PC-9 (cell line): ENCODE measurements at regions not wholly inside any gene's neighbourhood (a gene's known extent, or its start where the extent isn't known, plus 50 kb on each side); places are given as distances from the start of the nearest gene placed in this dataset.

Experiments
- CTCF ChIP-seq: fragments of 200-600 bp; sonication (generic); conservative IDR thresholded peaks from 2 replicates; pipeline ENCODE4 v1.6.1; 2017; ENCODE audit warnings: mixed run types, antibody characterized with exemption, mild to moderate bottlenecking, moderate library complexity
- EZH2 ChIP-seq: fragments of 200-600 bp; sonication (generic); IDR thresholded peaks from 2 replicates; pipeline ENCODE4 v1.8.0; 2017; ENCODE audit warnings: antibody characterized with exemption, low read depth

DNA sequence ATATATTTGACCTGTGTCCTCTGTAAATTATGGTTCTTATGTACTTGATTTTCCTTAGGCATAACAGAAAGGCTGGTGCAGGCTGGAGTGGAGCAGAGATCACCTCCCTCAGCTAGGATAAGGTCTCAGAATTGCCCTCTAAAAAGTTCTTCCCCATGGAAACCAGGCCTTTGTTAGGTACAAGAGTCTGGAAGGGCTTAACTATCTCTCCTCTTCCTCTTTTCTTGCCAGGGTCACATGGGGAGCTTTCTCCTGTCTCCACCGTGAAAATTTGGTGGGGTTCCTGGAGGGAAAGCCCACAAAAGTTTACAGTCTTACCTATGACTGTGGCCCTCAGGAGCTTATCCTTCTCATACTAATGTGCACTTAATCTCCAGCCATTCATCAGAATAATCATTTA lies 633.2 kb downstream of the MCTP2 start:
- no peak for TF ChIP-seq CTCF
- TF ChIP-seq EZH2 = no peak
